OCI-LY1 (cell line): ENCODE measurements at regions not wholly inside any gene's neighbourhood (a gene's known extent, or its start where the extent isn't known, plus 50 kb on each side); places are given as distances from the start of the nearest gene placed in this dataset.
"Not testable (repeated sequence)": the region's sequence is repeated elsewhere in the genome, so short reads cannot be mapped to it uniquely, and the experiment has no call there.

Source experiments
- H2AFZ ChIP-seq: fragments of 200-600 bp; sonication (generic), shearing (Covaris generic); 2 replicates; pipeline ENCODE4 v1.6.0; 2014; ENCODE audit warnings: antibody characterized with exemption, mild to moderate bottlenecking, low read length
- H3F3A ChIP-seq: fragments of 200-600 bp; sonication (generic), shearing (Covaris generic); 2 replicates; pipeline ENCODE4 v1.6.0; 2014; ENCODE audit warnings: mild to moderate bottlenecking, antibody characterized with exemption, low read length, moderate library complexity; ENCODE audit not compliant: insufficient read depth
- H3K27ac ChIP-seq: fragments of 200-600 bp; sonication (generic); 2 replicates; pipeline ENCODE4 v1.5.1; 2014; ENCODE audit warnings: low read length, mixed run types, mild to moderate bottlenecking, low read depth; ENCODE audit not compliant: poor library complexity, severe bottlenecking
- H3K27me3 ChIP-seq: fragments of 200-600 bp; sonication (generic); 2 replicates; pipeline ENCODE4 v1.6.0; 2014; ENCODE audit warnings: antibody characterized with exemption, mild to moderate bottlenecking, low read length, moderate library complexity; ENCODE audit not compliant: insufficient read depth
- H3K36me3 ChIP-seq: fragments of 200-600 bp; sonication (generic); 2 replicates; pipeline ENCODE4 v1.6.1; 2014; ENCODE audit warnings: mild to moderate bottlenecking, antibody characterized with exemption, low read length, moderate library complexity, mixed read lengths; ENCODE audit not compliant: insufficient read depth
- H3K4me1 ChIP-seq: fragments of 200-600 bp; sonication (generic); 2 replicates; pipeline ENCODE4 v1.5.1; 2014; ENCODE audit warnings: mild to moderate bottlenecking, low read length, moderate library complexity; ENCODE audit not compliant: insufficient read depth, severe bottlenecking
- H3K4me2 ChIP-seq: fragments of 200-600 bp; sonication (generic), shearing (Covaris generic); 2 replicates; pipeline ENCODE4 v1.6.1; 2014; ENCODE audit warnings: low read length
- H3K4me3 ChIP-seq: fragments of 200-600 bp; sonication (generic); 2 replicates; pipeline ENCODE4 v1.5.1; 2014; ENCODE audit warnings: low read length, low read depth, mild to moderate bottlenecking, mixed read lengths; ENCODE audit not compliant: poor library complexity, severe bottlenecking
- H3K79me2 ChIP-seq: fragments of 200-600 bp; shearing (Covaris generic); 2 replicates; pipeline ENCODE4 v1.6.1; 2016; ENCODE audit warnings: mixed run types, low read length, mixed read lengths; ENCODE audit not compliant: insufficient read depth
- H3K9ac ChIP-seq: fragments of 200-600 bp; sonication (generic), shearing (Covaris generic); 2 replicates; pipeline ENCODE4 v1.6.1; 2014; ENCODE audit warnings: mild to moderate bottlenecking, low read length, mixed read lengths
- H3K9me2 ChIP-seq: fragments of 200-600 bp; sonication (generic), shearing (Covaris generic); 2 replicates; pipeline ENCODE4 v1.6.1; 2014; ENCODE audit warnings: low read depth, mild to moderate bottlenecking, low read length, mixed read lengths
- H3K9me3 ChIP-seq: fragments of 200-600 bp; shearing (Covaris generic); 2 replicates; pipeline ENCODE4 v1.6.1; 2014; ENCODE audit warnings: low read length, mixed read lengths
- H4K20me1 ChIP-seq: fragments of 200-600 bp; sonication (generic), shearing (Covaris generic); 2 replicates; pipeline ENCODE4 v1.6.0; 2016; ENCODE audit warnings: mild to moderate bottlenecking, low read length; ENCODE audit not compliant: insufficient read depth
- CTCF ChIP-seq: fragments of 200-600 bp; sonication (generic), shearing (Covaris generic); IDR thresholded peaks from 2 replicates; pipeline ENCODE4 v1.5.1; 2017; ENCODE audit warnings: mild to moderate bottlenecking, antibody characterized with exemption, low read length, moderate library complexity, mixed read lengths
- EZH2 ChIP-seq: fragments of 200-600 bp; sonication (generic), shearing (Covaris generic); IDR thresholded peaks from 2 replicates; pipeline ENCODE4 v1.8.0; 2017; ENCODE audit warnings: borderline replicate concordance, mixed run types, mild to moderate bottlenecking, antibody characterized with exemption, low read length, moderate library complexity, mixed read lengths

GRCh38 chr5:109546461-109546860 lies 136.7 kb upstream of the PJA2 start:
- Histone ChIP-seq H3K36me3 (no peaks in the 10 kb centered on the region), H3F3A (no peaks in the 10 kb centered on the region), H3K79me2 (no peaks in the 10 kb centered on the region), H3K4me1 (no peaks in the 10 kb centered on the region), H3K4me3 (no peak overlapping the region), H3K27ac (no peak overlapping the region), H2AFZ (no peak overlapping the region), H3K9me2 (no peaks in the 10 kb centered on the region), H4K20me1 (no peaks in the 10 kb centered on the region), H3K27me3 (no peaks in the 10 kb centered on the region), H3K9me3 (no peaks in the 10 kb centered on the region), H3K9ac (no peak overlapping the region), H3K4me2 (no peak overlapping the region)
- TF ChIP-seq CTCF (no peak), EZH2 (no peak)

GRCh38 chr5:109544873-109545272 lies 135.1 kb upstream of the PJA2 start:
- H3F3A ChIP-seq, H3K27ac ChIP-seq, H3K4me3 ChIP-seq, H3K9me2 ChIP-seq, H4K20me1 ChIP-seq, H3K36me3 ChIP-seq, H2AFZ ChIP-seq, H3K9ac ChIP-seq, H3K9me3 ChIP-seq, H3K79me2 ChIP-seq, H3K4me2 ChIP-seq, H3K4me1 ChIP-seq, H3K27me3 ChIP-seq: not testable (repeated sequence)

GRCh38 chr5:109538692-109539091 lies 128.9 kb upstream of the PJA2 start:
- not testable (repeated sequence) for H3F3A ChIP-seq

GRCh38 chr5:109535090-109535489 lies 125.3 kb upstream of the PJA2 start:
- not testable (repeated sequence) for H3K4me1 ChIP-seq, H2AFZ ChIP-seq, H3K4me2 ChIP-seq, H3K9me2 ChIP-seq, H3K27me3 ChIP-seq, H3F3A ChIP-seq, H3K79me2 ChIP-seq, H3K9ac ChIP-seq, H3K9me3 ChIP-seq, H4K20me1 ChIP-seq, H3K36me3 ChIP-seq, H3K27ac ChIP-seq, H3K4me3 ChIP-seq

More at GRCh38 chr5:109538692-109539091, 128.9 kb upstream of the PJA2 start:
- not testable (repeated sequence) for H3K36me3 ChIP-seq, H3K9me2 ChIP-seq, H3K4me3 ChIP-seq, H3K4me2 ChIP-seq, H3K9me3 ChIP-seq, H3K9ac ChIP-seq, H3K4me1 ChIP-seq, H3K27ac ChIP-seq, H2AFZ ChIP-seq, H4K20me1 ChIP-seq, H3K27me3 ChIP-seq, H3K79me2 ChIP-seq

- H3K4me1 ChIP-seq, result no peaks in the 10 kb centered on the region
- no peaks in the 10 kb centered on the region for H3K9me3 ChIP-seq
- H4K20me1 ChIP-seq, result no peaks in the 10 kb centered on the region
- H2AFZ ChIP-seq, result no peak overlapping the region
- no peaks in the 10 kb centered on the region for H3K36me3 ChIP-seq
- no peak overlapping the region for H3K27ac ChIP-seq
- no peaks in the 10 kb centered on the region for H3K27me3 ChIP-seq
- H3K9me2 ChIP-seq, result no peaks in the 10 kb centered on the region
- no peaks in the 10 kb centered on the region for H3K79me2 ChIP-seq
- H3K9ac ChIP-seq, result no peak overlapping the region
- H3K4me2 ChIP-seq, result no peak overlapping the region
- H3F3A ChIP-seq, result no peaks in the 10 kb centered on the region
- TF ChIP-seq CTCF (no peak), EZH2 (no peak)
- H3K4me3 ChIP-seq, result no peak overlapping the region
Observed at GRCh38 chr5:109533751-109534272, 124.0 kb upstream of the PJA2 start.
